ENCODE measurements at regions not wholly inside any gene's neighbourhood (a gene's known extent, or its start where the extent isn't known, plus 50 kb on each side); places are given as distances from the start of the nearest gene placed in this dataset.

DNA sequence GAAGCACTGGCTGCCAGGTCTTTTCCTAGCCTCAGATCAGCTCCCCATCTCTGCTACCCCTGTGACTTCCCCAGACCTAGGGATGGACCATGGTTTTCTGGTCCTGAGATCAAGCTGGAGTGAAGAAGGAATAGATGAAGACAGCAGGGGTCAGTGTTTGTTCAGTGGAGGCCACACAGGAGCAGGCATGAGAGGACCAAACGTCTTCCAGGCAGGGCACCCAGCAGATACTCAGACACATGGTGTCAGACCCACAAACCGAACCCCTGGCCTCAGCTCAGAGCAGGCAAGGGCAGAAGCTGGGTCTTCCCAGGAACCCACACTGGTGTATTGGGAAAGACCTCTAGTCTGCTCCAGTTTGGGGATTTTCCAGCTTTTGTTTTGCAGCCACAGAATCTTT lies 189.7 kb downstream of the IRX5 start:
- H3K27ac ChIP-seq (ENCODE audit: low read depth): no peak overlapping the region
- no peaks in the 10 kb centered on the region for H3K27me3 ChIP-seq (ENCODE audit: insufficient read depth)
- Mint-ChIP-seq H3K9me3 (no peaks in the 10 kb centered on the region), H3K27me3 (ENCODE audit: insufficient read depth, low read depth, poor library complexity) (peaks cover 7% of the 10 kb centered on the region), H3K4me3 (no peak overlapping the region), H3K36me3 (ENCODE audit: low read depth) (no peaks in the 10 kb centered on the region), H3K27ac (no peak overlapping the region), H3K4me1 (no peaks in the 10 kb centered on the region)
- H3K4me1 ChIP-seq (ENCODE audit: insufficient read depth): no peaks in the 10 kb centered on the region
- DNase-seq (ENCODE audit: low spot score): peak; percentile 27
- H4K20me1 ChIP-seq (replicated peaks; ENCODE audit: insufficient read depth): no peaks in the 10 kb centered on the region
- H3K4me2 ChIP-seq: no peak overlapping the region
- no peak overlapping the region for H3K4me3 ChIP-seq
- TF ChIP-seq ETS1 (IDR thresholded peaks at IDR 0.05) (no peak), CTCF (conservative IDR thresholded peaks at IDR 0.05; ENCODE audit: low read depth in 2 of 2) (peak; percentile 15 to 60; a peak in 3 of 4 replicates), POLR2AphosphoS5 (IDR thresholded peaks at IDR 0.05; ENCODE audit: low read depth) (no peak)
- H3K36me3 ChIP-seq (ENCODE audit: insufficient read depth): no peaks in the 10 kb centered on the region
- H3F3A ChIP-seq (replicated peaks; ENCODE audit: low read depth): no peaks in the 10 kb centered on the region
- H3K79me2 ChIP-seq (replicated peaks; ENCODE audit: insufficient read depth): no peaks in the 10 kb centered on the region
- ATAC-seq: peak; percentile 62
- H2AFZ ChIP-seq: no peak overlapping the region
- H3K9me2 ChIP-seq (ENCODE audit: insufficient read depth): no peaks in the 10 kb centered on the region

DNA sequence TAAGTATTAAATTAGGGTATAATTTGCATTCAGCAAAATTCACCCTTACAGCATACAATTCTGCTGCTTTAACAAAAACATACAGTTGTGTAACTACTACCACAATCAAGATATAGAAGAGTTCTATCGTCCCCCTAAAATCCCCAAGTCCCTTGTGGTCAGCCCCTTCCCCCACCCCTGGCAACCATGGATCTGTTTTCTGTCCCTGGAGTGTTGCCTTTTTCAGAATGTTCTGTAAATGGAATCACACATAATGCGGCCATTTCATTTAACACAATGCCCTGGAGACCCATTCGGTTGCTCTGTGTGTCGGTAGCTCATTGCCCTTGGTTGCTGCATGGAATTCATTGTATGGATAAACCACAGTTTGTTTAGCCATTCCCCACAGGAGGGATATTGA lies 190.2 kb downstream of the IRX5 start:
- Histone ChIP-seq H2AFZ (no peak overlapping the region), H3F3A (replicated peaks; ENCODE audit: low read depth) (no peaks in the 10 kb centered on the region), H3K9me2 (ENCODE audit: insufficient read depth) (no peaks in the 10 kb centered on the region), H3K27me3 (ENCODE audit: insufficient read depth) (no peaks in the 10 kb centered on the region), H4K20me1 (replicated peaks; ENCODE audit: insufficient read depth) (no peaks in the 10 kb centered on the region), H3K79me2 (replicated peaks; ENCODE audit: insufficient read depth) (no peaks in the 10 kb centered on the region), H3K4me1 (ENCODE audit: insufficient read depth) (no peaks in the 10 kb centered on the region), H3K4me3 (no peak overlapping the region), H3K36me3 (ENCODE audit: insufficient read depth) (no peaks in the 10 kb centered on the region), H3K4me2 (no peak overlapping the region), H3K27ac (ENCODE audit: low read depth) (no peak overlapping the region)
- Mint-ChIP-seq H3K27me3 (ENCODE audit: insufficient read depth, low read depth, poor library complexity) (peaks cover 7% of the 10 kb centered on the region), H3K9me3 (no peaks in the 10 kb centered on the region), H3K4me1 (no peaks in the 10 kb centered on the region), H3K27ac (no peak overlapping the region), H3K4me3 (no peak overlapping the region), H3K36me3 (ENCODE audit: low read depth) (no peaks in the 10 kb centered on the region)
- no peak for DNase-seq (ENCODE audit: low spot score)
- no peak for ATAC-seq
- TF ChIP-seq ETS1 (IDR thresholded peaks at IDR 0.05) (no peak), EZH2 (IDR thresholded peaks at IDR 0.05; ENCODE audit: low read depth, unreplicated experiment) (no peak), EZH2phosphoT487 (IDR thresholded peaks at IDR 0.05; ENCODE audit: unreplicated experiment) (no peak), STAT1 (IDR thresholded peaks at IDR 0.05; ENCODE audit: unreplicated experiment) (no peak), POLR2AphosphoS5 (IDR thresholded peaks at IDR 0.05; ENCODE audit: low read depth) (no peak), ZNF331 (CRISPR knock-in tag; IDR thresholded peaks at IDR 0.05; ENCODE audit: low read depth) (no peak), ZNF114 (CRISPR knock-in tag; IDR thresholded peaks at IDR 0.05) (no peak), CTCF (conservative IDR thresholded peaks at IDR 0.05; ENCODE audit: low read depth in 2 of 2) (no peak), ZNF462 (CRISPR knock-in tag; IDR thresholded peaks at IDR 0.05) (no peak)
